ENCODE measurements at regions not wholly inside any gene's neighbourhood (a gene's known extent, or its start where the extent isn't known, plus 50 kb on each side); places are given as distances from the start of the nearest gene placed in this dataset.
A peak's percentile ranks its signal among the peaks of the same experiment; 100 is the strongest.
"Not testable (repeated sequence)": the region's sequence is repeated elsewhere in the genome, so short reads cannot be mapped to it uniquely, and the experiment has no call there.

- H3K27me3 ChIP-seq (ENCODE audit: control insufficient read depth, insufficient read depth, low read length); H3K36me3 ChIP-seq (ENCODE audit: control insufficient read depth, insufficient read depth, low read length); FAIRE-seq; H3K4me3 ChIP-seq (ENCODE audit: low read depth, low read length); DNase-seq (ENCODE audit: low read depth): not testable (repeated sequence)
Observed at GRCh38 chr16:88233621-88234420, 148.9 kb upstream of the ZNF469 start.

GRCh38 chr16:88234421-88235271, 148.1 kb upstream of the ZNF469 start:
- not testable (repeated sequence) for H3K27me3 ChIP-seq (ENCODE audit: control insufficient read depth, insufficient read depth, low read length); H3K36me3 ChIP-seq (ENCODE audit: control insufficient read depth, insufficient read depth, low read length); DNase-seq (ENCODE audit: low read depth); H3K4me3 ChIP-seq (ENCODE audit: low read depth, low read length)
- peak; percentile 79 for FAIRE-seq

DNA sequence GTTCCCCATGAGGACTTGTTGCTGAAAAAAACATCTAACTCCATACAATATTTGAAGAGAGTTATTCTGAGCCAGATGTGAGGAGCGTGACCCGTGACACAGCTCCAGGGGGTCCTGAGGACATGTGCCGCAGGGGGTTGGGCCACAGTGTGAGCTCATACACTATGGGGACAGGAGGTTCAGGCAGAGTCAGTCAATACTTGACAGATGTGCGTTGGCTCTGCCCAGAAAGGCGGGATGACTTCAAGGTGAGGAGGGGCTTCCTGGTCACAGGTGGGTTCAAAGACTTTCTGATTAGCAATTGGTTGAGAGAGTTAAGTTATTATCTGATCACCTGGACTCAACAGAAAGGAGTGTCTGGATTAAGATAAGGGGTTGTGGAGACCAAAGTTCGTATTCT, 147.1 kb upstream of the ZNF469 start:
- not testable (repeated sequence) for DNase-seq (ENCODE audit: low read depth); FAIRE-seq; H3K4me3 ChIP-seq (ENCODE audit: low read depth, low read length); H3K27me3 ChIP-seq (ENCODE audit: control insufficient read depth, insufficient read depth, low read length); H3K36me3 ChIP-seq (ENCODE audit: control insufficient read depth, insufficient read depth, low read length)

DNA sequence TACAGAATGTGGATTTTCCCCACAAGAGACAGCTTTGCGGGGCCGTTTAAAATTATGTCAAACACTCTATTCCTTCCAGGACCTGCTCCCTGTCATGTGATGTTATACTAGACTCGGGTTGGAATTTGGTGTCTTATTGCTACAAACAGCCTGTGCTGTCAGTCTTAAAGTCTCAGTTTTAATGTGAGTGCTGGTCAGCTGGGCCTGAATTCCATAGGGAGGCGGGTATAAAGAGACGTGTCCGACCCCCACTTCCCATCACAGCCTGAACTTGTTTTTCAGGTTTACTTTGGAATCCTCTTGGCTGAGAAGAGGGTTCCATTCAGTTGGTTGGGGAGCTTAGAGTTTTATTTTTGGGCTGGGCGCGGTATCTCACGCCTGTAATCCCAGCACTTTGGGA, 146.5 kb upstream of the ZNF469 start:
- peak; percentile 43 for DNase-seq (ENCODE audit: low read depth)
- not testable (repeated sequence) for H3K36me3 ChIP-seq (ENCODE audit: control insufficient read depth, insufficient read depth, low read length); H3K4me3 ChIP-seq (ENCODE audit: low read depth, low read length); H3K27me3 ChIP-seq (ENCODE audit: control insufficient read depth, insufficient read depth, low read length); FAIRE-seq

- H3K27me3 ChIP-seq (ENCODE audit: control insufficient read depth, insufficient read depth, low read length); H3K36me3 ChIP-seq (ENCODE audit: control insufficient read depth, insufficient read depth, low read length); FAIRE-seq; H3K4me3 ChIP-seq (ENCODE audit: low read depth, low read length); DNase-seq (ENCODE audit: low read depth): not testable (repeated sequence)
Observed at GRCh38 chr16:88237314-88237713, 145.4 kb upstream of the ZNF469 start.

GRCh38 chr16:88237761-88238415, 144.9 kb upstream of the ZNF469 start:
- FAIRE-seq; H3K36me3 ChIP-seq (ENCODE audit: control insufficient read depth, insufficient read depth, low read length); H3K4me3 ChIP-seq (ENCODE audit: low read depth, low read length); DNase-seq (ENCODE audit: low read depth); H3K27me3 ChIP-seq (ENCODE audit: control insufficient read depth, insufficient read depth, low read length): not testable (repeated sequence)

- H3K36me3 ChIP-seq (ENCODE audit: control insufficient read depth, insufficient read depth, low read length); H3K27me3 ChIP-seq (ENCODE audit: control insufficient read depth, insufficient read depth, low read length); H3K4me3 ChIP-seq (ENCODE audit: low read depth, low read length): not testable (repeated sequence)
- FAIRE-seq (peak; percentile 100), DNase-seq (ENCODE audit: low read depth) (peak; percentile 87)
Observed at GRCh38 chr16:88238732-88239274, 144.0 kb upstream of the ZNF469 start.

GRCh38 chr16:88240118-88240517, 142.6 kb upstream of the ZNF469 start:
- H3K27me3 ChIP-seq (ENCODE audit: control insufficient read depth, insufficient read depth, low read length); H3K4me3 ChIP-seq (ENCODE audit: low read depth, low read length); H3K36me3 ChIP-seq (ENCODE audit: control insufficient read depth, insufficient read depth, low read length); FAIRE-seq: not testable (repeated sequence)
- DNase-seq (ENCODE audit: low read depth): peak; percentile 40

DNA sequence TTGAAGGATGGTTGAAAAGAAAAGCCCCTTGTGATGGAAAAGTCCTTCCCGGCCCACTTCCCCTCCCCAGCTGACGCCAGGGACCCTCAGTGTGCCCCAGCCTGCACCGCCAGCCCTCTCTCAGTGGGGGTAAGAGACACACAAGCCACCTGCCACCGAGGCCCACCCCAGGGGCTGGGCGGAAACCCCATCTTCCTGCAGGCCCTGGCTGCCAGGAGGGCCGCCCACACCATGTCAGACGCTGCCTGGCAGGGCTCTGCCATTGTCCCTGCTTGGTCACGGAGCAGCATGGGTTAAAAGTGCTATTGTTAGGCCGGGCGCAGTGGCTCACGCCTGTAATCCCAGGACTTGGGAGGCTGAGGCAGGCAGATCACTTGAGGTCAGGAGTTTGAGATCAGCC, 142.0 kb upstream of the ZNF469 start:
- DNase-seq (ENCODE audit: low read depth); H3K27me3 ChIP-seq (ENCODE audit: control insufficient read depth, insufficient read depth, low read length); H3K36me3 ChIP-seq (ENCODE audit: control insufficient read depth, insufficient read depth, low read length); FAIRE-seq; H3K4me3 ChIP-seq (ENCODE audit: low read depth, low read length): not testable (repeated sequence)

DNA sequence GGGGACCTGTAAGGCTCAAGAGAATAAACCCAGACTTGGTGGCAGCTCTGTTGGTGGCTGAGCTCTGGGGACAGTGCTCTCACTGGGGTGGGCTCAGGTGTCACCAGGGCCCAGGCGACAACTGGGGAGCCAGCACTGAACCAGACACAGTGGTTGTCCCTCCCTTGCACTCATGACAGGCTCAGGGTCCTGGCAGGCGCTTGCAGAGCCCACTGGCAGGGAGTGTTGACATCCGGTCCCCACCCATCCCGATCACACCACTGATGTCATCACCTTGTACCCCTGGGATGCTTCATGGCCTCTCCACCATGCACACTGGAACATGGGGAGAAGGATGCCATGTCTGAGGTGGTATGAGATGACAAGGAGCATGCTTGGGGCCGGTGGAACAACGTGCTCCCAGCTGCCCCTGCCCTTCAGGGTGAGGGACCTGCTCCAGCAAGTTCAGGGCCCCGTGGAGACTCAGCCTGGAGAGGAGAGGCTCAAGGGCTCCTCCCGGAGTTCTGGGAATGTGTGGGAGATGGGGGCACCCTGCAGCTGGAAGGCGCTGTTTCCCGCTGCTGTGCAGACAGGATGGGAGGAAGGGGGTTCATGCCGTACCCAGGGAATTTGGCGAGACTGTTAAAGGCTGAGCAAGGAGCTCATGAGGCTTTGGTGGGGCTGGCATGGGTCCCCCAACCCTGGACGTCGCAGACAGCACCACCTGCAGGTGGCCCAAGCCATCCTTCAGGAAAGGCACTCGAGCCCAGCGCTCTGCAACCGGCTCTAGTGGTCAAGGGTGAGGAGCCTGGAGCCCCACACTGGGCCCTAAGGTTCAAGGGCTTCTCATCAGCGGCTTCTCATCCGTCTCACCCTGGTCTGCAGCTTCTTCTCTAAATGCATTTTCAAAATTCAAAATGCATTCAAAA, 141.1 kb upstream of the ZNF469 start:
- H3K27me3 ChIP-seq (ENCODE audit: control insufficient read depth, insufficient read depth, low read length); FAIRE-seq; H3K4me3 ChIP-seq (ENCODE audit: low read depth, low read length); DNase-seq (ENCODE audit: low read depth); H3K36me3 ChIP-seq (ENCODE audit: control insufficient read depth, insufficient read depth, low read length): not testable (repeated sequence)

GRCh38 chr16:88242312-88243295, 140.2 kb upstream of the ZNF469 start:
- H3K27me3 ChIP-seq (ENCODE audit: control insufficient read depth, insufficient read depth, low read length); H3K4me3 ChIP-seq (ENCODE audit: low read depth, low read length); H3K36me3 ChIP-seq (ENCODE audit: control insufficient read depth, insufficient read depth, low read length); FAIRE-seq: not testable (repeated sequence)
- DNase-seq (ENCODE audit: low read depth): peak; percentile 74

- H3K27me3 ChIP-seq (ENCODE audit: control insufficient read depth, insufficient read depth, low read length); FAIRE-seq; H3K4me3 ChIP-seq (ENCODE audit: low read depth, low read length); DNase-seq (ENCODE audit: low read depth); H3K36me3 ChIP-seq (ENCODE audit: control insufficient read depth, insufficient read depth, low read length): not testable (repeated sequence)
Observed at GRCh38 chr16:88243921-88244320, 138.8 kb upstream of the ZNF469 start.

Data from bronchial epithelial cell (primary cell).